Tibial nerve (tissue), 4 donors: ENCODE measurements at regions not wholly inside any gene's neighbourhood (a gene's known extent, or its start where the extent isn't known, plus 50 kb on each side); places are given as distances from the start of the nearest gene placed in this dataset.

Experiments used
- EP300 ChIP-seq, 2 donors: sonication (generic); formaldehyde crosslinking; IDR thresholded peaks; one replicate each; pipeline ENCODE4 v1.6.1; 2017; ENCODE audit warnings: antibody characterized with exemption in 2 of 2, mild to moderate bottlenecking in 1 of 2
- POLR2A ChIP-seq, 2 donors: fragments of 450-650 bp; IDR thresholded peaks; one replicate each; pipeline ENCODE4 v1.6.1; 2017; ENCODE audit warnings: antibody characterized with exemption in 2 of 2, mild to moderate bottlenecking in 2 of 2, moderate library complexity in 2 of 2
- TF ChIP-seq, protein P1 (sequence below), 5 experiments: fragments of 200-600 bp in 3 of 5; fragments of 450-650 bp in 2 of 5; sonication (generic) in 3 of 5; IDR thresholded peaks; one replicate each; pipeline ENCODE4 v1.5.1; 2016 to 2019; ENCODE audit warnings: antibody characterized with exemption in 5 of 5, mild to moderate bottlenecking in 3 of 5, moderate library complexity in 2 of 5

DNA sequence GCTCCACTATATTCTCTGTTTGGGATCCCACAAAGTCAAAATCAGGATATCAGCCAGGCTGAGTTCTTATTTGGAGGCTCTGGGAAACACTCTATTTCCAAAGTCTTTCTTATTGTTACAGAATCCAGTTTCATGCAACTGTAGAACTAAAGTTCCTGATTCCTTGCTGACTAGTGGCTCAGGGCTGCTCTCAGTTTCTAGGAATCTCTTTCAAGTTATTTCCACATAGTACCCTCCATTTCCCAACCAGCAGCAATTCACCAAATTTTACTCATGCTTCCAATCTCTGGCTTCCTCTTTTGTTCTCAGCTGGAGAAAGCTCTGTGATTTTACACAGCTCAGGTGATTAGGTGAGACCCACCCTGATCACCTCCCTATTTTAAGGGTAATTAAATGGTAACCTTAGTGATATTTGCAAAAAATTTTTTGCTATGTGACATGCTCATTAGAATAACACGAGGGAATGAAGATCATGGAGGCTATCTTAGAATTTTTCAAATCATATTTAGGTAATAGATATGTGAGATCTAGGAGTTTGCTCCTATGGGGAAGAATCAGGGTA, 794.9 kb upstream of the ARRDC3 start:
- TF ChIP-seq POLR2A (IDR thresholded peaks at IDR 0.05) (no peak), EP300 (IDR thresholded peaks at IDR 0.05) (no peak)
- TF ChIP-seq, protein P1, sequence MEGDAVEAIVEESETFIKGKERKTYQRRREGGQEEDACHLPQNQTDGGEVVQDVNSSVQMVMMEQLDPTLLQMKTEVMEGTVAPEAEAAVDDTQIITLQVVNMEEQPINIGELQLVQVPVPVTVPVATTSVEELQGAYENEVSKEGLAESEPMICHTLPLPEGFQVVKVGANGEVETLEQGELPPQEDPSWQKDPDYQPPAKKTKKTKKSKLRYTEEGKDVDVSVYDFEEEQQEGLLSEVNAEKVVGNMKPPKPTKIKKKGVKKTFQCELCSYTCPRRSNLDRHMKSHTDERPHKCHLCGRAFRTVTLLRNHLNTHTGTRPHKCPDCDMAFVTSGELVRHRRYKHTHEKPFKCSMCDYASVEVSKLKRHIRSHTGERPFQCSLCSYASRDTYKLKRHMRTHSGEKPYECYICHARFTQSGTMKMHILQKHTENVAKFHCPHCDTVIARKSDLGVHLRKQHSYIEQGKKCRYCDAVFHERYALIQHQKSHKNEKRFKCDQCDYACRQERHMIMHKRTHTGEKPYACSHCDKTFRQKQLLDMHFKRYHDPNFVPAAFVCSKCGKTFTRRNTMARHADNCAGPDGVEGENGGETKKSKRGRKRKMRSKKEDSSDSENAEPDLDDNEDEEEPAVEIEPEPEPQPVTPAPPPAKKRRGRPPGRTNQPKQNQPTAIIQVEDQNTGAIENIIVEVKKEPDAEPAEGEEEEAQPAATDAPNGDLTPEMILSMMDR (IDR thresholded peaks at IDR 0.05): no peak
